NCI-H460 (cell line): ENCODE measurements at regions not wholly inside any gene's neighbourhood (a gene's known extent, or its start where the extent isn't known, plus 50 kb on each side); places are given as distances from the start of the nearest gene placed in this dataset.

Experiments used
- DNase-seq: peaks from one replicate; pipeline ENCODE4 v3.0.0-alpha.2; 2016; ENCODE audit warnings: low read depth; ENCODE audit errors: extremely low read depth

DNA sequence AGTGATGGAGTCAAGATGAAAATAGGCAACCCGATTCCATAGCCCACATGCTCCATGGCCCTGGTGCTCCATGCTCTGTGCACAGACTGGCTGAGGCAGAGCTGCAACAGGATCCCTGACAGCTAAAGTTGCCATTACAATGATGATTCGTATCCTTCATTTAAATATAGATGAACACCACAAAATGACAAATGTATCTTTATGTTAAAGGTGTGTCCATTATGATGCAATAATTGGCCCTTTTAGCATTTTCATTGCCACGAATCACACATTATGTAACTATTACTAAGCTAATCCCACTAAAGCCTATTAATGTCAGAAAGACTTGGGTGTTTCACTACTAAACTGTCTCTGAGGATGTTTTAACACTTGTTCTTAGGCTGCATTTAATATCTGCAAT, 270.2 kb upstream of the THBS1 start:
- DNase-seq, result no peak

DNA sequence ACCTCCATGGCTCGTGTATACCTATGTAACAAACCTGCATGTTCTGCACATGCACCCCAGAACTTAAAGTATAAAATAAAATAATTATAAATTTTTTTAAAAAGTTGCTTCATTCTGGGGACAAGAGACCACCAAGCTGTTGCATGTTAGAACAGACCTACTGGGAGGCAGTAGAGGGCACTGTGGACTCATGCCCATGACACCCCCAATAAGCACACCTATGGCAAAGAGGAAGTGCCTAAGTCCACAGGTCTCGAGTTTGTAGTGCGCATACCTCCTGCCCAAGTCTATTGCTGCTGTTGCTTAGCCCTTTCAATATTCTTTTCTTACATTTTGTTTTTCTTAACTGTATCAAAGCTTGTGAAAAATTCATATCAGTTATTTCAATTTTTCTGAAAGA, 267.9 kb upstream of the THBS1 start:
- no peak for DNase-seq

DNA sequence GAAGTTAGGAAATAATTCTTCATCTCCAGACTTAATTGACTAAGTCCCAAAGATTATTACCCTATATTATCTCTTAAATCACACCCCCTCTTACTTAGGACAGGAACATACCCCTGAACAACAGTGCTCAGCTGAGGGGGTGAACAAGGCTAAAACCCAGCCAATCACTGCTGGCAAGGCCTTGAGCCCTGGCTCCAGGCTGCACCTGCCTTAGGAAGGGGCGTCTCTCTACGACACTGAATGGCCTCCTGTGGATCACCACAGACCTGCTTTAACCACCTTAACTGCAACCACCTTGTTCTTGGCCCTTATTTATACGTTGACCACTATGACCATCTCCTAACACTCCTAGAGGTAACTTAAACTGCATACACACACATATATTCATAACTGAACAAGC, 267.4 kb upstream of the THBS1 start:
- no peak for DNase-seq

DNA sequence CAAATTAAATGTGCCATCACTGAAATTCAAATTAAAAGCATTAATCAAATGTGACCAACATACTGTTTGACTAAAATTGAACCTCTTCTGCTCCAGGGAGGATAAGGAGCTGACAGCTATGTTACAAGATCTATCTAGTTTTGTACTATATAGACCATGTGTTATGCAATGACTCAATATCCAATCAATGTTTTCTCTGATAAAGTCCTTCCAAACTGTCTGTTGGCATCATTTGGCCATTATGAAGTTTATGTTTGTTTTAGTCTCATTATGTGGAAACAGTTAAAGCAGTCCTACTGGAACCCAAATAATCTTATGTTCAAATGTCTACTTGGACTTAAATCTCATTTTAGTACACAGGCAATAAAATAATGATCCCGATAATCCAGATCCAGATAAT, 267.0 kb upstream of the THBS1 start:
- no peak for DNase-seq

DNA sequence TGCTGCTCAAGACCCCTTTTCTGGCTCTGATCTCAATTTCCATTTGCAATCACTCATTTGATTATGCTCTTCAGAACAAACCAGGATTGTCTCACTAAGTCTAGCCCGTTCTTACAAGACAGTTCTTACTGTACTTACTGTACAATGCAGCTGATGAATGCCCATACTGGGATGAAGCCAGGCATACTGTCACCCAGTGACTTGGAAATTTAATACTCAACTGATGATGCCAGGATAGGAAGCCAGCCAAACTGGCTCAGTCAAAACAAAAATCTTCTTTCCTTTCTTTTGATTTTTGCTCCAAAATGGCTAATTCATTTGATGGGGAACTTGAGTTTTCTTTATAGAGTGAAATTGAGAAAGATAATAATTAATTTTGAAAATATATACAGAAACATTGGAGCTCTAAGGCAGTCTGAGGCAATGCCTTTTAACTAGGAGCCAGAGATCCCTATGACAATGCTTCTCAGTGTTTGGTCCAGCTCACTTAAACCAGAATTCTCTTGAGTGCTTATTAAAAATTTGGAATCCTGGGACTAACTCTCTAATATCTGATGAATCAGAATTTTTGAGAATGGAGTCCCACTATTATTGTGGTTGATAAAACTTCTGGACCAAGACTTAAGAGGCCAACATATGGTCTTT, 265.6 kb upstream of the THBS1 start:
- DNase-seq, result no peak

DNA sequence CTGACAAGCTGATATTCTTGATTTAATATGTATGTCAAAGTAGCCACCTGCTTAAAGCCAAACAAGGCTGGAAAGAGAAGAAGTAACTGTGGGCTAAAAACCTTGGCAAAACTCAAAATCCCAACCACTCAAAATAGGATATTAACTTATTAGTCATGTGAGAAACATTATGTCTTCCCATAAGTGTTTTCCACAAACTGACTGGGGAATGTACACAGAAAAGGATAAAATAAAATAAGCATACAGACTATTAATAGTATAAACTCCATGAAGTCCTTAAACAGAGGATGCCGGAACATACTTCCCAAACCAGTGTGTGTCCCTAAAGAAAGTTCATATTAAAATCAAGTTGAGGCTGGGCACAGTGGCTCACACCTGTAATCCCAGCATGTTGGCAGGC, 263.7 kb upstream of the THBS1 start:
- no peak for DNase-seq

DNA sequence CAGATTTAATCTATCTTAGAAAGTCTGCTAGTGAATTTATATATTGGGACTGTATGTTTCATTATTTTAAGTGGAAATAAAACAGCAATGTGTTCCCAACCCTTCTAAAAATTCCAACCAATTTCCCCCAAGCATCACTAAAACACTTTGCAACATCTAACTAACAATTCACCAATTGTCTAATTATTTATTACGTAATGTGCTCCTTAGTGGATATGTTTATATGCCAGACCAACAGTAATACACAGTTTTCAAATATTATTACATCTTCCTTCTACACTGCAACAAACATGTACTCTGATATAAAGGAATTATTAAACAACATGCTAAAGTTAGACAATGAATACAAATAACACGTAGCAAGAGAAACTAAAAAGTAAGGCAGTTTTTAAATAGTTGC, 262.6 kb upstream of the THBS1 start:
- no peak for DNase-seq

DNA sequence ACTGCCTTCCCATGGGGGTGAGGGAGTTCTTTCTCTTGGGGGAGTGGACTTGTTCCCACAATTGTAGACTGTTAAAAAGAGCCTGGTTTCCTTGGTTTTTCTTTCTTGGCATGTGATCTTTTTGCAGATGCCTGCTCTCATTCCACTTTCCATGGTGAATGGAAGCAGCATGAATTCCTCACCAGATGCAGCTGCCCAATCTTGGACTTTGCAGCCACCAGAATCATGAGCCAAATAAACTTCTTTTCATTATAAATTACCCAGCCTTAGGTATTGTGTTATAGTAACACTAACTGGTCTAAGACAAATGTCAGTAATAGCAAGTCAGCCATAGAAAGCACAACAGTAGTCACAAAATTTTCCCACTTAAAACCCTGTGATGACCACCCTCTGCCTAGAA, 260.5 kb upstream of the THBS1 start:
- DNase-seq, result no peak

DNA sequence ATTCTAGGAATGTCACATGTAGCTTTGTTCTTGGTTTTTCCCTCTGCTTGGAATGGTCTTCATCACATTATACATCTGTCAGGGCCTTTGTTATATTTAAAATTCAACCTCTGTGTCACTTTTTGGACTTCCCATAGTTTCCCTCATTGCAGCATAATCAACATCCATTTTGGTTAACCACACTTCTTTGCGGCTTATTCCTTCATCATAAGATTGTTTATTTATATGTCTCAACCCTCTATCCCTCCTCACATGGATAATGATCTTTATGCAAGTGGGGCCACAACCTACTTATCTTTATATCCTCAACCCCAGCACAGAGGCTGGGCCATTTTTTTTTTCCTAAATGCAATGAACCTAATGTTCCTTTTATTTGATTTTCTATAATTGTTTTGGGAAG, 260.0 kb upstream of the THBS1 start:
- DNase-seq, result no peak

DNA sequence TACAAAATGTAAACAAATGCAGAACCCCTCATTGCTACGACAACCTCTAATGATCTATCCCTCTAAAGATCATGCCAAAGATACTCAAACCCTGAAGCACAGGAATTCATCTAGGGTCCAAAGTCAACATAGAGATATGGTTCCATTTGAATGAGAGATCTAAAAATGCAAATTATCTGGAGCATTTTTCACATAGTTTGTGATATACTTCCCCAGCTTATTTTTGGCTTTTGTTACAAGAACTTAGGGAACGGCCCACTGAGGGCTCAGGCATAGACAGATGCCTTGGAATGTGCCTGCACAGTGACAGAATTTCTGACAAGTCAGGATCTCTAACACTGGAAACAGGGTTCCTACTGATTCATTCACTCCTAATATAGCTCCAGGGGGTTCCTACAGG, 258.9 kb upstream of the THBS1 start:
- DNase-seq, result no peak

DNA sequence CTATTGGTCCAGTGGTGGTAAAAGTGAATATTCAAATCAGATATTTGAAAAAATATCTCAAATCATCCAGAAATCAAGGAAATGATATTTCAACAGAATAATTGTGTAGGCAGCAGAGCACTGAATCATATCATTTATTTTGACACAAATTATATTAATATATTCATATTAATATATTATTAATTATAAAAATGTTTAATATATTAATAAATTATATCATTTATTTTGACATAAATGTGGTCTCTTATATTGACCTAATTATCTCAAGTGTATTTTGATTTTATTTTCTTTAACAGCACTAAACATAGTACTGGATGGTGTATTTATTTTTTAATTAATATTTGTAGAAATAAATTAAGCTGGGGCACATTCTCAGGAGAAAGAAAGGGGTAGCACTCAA, 257.7 kb upstream of the THBS1 start:
- DNase-seq, result no peak

DNA sequence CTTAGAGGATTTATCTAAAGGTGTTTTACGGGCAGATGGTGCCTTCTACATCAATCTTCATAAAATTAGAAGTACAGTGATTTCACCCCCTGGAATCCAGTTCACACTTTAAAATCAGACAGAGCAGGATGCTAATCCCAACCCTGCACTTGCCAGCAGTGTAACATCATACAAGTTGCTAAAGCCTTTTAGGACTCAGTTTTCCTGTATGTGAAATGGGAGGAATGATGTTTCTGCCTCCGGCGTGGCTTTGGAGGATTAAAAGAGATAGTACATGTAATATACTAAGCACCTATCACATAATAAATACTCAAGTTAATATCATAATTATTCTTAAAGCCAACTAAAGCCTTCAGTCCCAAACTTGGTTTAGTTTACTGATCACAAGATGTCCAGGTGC, 257.2 kb upstream of the THBS1 start:
- no peak for DNase-seq

DNA sequence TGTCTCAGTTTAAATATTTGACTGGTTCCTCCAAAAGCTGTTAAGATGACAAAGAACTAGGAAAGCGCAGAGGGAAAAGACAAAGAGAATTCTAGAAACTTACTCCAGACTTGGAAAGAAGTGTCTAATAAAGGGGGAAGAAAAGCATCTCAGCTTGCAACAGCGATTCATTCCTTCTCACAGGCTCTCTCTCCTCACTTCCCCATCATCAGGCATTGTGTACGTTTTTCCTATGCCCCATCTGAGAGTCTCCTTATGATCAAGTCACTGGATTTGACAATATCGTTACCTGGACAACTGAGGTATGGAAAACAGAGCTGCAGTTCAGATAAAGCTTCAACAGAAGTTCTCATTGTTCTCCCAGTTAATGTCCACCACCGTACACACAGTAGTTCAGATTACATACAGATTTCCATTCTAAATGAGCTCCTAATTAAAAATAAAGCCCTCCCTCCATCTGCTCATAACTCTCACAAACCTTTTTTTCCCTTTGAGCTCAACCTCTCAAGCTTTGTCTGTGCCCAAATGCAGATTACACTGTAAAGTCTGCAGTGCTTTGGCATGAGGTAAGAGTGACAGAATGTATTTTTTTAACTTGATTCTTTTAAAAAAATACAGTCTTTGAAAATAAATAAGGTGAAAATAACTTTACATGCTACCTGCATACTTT, 254.4 kb upstream of the THBS1 start:
- DNase-seq, result no peak

DNA sequence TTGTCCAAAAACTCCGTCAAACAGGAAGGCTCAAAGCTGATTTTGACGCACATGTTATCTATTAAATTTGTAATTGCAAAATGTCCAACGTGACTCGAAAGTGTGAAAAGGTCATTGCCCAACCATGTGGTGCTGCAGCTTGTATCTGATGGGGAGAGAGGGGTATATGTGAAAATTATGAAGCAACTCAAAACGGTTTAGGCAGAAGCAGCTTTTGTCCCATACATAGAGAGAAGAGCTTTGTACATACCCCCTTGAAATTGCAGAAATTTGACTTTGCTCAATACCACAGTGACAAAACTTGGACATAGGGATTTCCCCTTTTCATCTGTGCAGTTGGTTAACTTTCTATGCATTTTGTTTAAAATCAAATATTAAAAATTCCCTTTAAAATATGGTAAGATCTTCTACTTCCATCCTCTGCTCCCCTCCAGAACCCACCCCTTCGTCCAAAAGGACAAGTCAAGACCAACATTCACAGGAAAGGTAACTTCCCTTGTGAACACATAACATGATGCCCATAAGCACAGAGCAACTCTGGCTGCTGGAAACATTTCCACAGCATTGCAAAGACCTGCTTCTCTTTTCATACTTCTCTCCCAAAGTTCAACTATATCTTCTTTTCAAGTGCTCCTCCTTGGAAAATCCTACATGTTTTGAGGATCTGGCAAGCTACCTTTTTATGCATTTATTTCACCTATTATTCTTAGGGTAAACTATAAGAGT, 253.7 kb upstream of the THBS1 start:
- DNase-seq, result no peak

DNA sequence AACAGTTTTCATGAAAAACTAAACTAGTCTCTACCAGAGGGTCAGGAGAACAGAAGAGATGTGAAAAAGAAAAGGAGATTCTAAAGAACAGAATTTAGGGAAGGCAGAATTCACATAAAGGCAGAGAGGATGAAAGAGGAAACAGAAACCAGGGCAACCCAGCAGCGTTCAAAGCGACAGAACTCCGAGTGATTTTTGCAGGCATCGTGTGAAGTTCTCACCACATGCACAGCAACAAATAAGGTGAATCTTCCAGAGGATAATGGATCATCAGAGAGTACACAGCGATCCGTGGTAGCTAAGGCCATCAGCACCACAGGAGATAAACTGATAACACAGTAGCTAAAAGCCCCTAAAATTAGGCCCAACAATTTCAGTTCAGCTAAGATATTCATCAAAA, 250.8 kb upstream of the THBS1 start:
- no peak for DNase-seq

DNA sequence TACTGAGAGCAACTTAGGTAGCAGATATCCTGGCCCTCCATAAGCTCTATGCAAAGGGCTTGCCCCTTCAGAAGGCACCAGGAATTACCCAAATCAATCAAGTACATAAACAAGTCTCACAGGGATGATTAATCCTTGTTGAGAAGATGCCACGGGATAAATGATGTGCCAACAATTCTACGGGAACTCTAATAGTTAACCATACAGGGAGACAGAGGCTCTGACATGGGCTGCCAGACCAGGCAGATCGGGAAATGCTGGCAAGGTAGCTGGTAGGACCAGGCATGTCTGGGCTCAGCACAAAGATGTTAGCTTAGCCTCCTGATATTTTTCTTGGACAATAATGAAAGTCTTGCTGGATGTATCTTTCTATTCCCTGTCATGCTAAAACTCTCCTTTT, 249.3 kb upstream of the THBS1 start:
- DNase-seq, result no peak

DNA sequence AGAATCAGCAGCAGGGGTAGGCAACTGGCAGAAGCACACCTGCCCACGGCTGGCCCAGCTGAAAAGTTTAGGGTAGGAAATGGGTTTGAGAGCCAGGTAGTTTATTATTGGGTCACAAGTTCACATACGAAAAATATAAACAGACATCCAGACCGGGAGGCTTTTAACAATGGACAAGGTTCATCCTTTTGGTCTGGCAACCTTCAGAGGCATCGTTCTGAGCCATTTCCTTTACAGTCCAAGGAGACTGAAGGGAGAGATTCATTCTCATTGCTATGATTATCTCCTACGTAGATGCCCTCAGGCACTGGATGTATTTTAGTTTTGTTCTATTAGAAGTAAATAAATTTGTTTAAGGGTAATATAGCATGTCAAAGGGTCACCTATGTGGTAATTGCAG, 248.0 kb upstream of the THBS1 start:
- DNase-seq, result no peak

DNA sequence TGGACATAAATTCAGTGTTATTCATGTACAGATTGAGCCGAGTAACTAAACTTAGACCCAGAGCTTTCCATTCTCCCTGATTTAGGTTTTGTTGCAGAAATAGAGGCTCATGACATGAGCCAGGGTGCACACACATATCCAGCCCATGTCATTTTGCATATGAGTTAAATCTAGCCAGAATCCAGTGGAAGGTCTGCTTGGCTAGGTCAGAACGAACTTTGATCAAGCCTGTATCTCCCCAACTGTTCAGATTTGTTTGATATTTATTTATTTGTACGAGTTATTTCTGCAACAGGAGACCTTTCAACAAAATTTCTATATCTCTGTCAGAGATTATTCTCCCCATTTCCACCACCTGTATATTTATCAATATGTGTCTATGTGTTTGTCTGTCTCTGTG, 247.5 kb upstream of the THBS1 start:
- no peak for DNase-seq

DNA sequence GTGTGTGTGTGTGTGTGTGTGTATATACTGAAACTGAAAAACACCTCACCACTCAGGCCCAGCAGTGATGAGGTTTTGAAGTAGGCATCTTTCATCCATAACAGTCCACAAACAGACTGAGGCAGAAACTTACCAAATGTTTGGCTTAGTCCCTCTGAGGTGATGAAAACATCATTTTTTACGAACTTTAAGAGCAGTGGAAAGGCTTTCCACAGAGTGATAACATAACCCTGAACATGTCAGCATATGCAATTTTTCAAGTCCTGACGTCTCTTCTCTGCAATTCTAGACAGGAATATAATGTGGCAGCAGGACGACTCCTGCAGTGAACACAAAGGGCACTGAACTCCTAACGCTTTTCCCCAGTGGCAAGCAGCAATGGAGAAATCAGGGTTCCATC, 247.0 kb upstream of the THBS1 start:
- no peak for DNase-seq

DNA sequence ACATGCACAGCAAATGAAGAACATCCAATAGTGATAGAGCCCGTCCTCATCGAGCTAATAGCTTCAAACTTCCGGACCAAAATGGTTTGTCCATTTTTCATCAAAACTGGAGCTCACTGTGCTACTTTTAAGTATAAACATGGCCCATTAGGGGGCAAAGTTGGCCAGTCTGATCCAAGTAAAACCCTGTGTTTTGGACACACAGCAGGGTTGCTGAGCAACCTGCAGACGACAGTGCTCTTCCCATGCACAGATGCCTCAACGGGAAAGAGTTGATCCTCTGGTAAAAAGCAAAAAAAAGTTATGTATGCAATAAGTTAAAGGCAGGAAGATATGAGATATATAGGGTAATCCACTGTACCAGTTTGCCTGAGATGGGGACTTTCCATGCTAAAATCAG, 244.0 kb upstream of the THBS1 start:
- DNase-seq, result no peak

DNA sequence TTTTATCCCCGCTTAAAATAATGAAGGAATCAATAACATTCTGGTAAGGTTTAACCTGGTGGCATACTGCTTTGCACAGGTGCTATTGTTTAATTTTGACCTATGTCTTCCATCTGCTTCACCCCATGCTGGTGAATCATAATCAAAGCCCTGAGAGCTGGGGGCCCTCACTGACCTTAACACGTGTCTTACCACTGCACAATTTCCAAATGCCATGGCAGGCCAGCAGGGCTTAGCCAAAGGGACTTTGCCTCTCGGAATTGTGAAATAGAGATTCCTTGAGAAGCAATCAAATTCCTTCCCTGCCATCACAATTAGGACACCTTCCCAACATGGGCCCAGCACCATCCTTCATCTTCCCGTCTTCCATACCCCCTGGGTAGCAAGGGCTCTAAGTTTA, 242.6 kb upstream of the THBS1 start:
- no peak for DNase-seq

DNA sequence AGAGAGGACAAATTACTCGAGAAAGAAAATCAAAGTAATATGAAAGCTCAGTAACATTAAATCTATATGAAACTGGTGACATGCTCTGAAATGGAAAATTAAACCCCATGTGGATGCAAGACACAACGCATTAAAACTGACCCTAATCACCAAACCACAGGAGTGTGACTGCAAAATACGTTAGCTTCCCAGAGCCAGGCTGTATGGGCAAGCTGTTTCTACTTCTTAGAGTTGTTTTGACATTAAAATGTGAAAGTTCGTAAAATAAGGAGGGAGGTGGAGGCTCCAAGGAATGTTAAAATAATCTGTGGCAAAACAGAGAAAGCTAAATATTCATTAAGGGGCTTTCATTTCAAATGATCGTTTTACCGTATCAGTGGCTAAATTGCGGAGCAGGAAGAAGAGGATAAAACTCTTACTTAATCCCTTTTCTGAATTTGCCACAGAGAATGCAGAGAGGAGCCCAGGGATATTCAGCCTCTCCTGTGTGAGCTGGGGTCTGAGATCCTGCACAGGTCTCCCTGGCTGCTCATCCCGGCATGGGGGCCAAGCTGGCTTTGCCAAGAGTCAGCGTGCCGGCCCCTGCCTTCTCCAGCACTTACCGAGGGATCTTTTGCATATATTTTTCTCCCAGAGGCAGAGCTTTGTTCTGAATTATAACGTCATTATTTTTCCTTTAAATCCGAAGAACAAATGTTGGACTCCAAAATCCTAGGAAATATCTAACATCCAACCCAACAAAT, 239.8 kb upstream of the THBS1 start:
- no peak for DNase-seq
